GDM1 (cell line): ENCODE measurements at regions not wholly inside any gene's neighbourhood (a gene's known extent, or its start where the extent isn't known, plus 50 kb on each side); places are given as distances from the start of the nearest gene placed in this dataset.
"Not testable (repeated sequence)": the region's sequence is repeated elsewhere in the genome, so short reads cannot be mapped to it uniquely, and the experiment has no call there.

Experiments
- DNase-seq: peaks from one replicate; lab custom pipeline; 2025; lab: John Stamatoyannopoulos, UW

DNA sequence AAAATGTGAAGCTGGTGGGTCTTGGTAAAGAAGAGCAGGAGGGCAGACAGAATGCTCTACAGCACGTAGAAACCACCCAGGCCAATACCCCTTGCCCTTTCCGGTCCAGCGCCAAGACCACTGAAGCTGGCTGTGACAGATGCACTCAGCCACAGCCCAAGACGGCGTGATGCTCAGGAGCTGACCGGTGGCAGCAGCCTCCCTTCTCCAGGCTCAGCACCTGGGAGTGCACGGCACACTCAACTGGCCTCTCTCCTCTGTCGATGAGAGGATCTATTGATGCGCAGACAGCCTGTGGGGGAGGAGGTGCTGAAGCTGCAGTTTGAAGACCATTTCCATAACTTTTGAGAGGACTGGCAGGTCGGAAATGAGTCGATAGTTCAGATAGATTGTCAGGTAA lies 141.0 kb upstream of the MYT1L start:
- no peak for DNase-seq

DNA sequence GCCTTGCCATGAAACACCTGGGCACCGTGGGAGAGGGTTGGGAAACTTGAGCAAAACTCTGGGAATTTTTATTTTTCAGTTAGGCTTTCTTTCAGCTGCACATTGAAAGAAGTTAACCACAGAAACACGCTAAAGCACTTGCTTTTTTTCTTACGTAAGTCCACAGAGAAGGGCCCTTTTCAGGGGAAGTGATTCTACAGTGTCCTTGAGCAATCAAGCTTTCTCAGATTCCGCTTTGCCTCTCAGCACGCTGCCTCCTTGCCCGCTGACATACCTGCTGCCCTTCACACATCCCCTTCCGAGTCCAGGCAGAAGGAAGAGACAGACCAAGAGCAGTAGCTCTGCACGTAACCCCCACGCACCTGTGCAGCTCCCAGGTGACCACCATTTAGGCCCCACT lies 135.5 kb upstream of the MYT1L start:
- no peak for DNase-seq

DNA sequence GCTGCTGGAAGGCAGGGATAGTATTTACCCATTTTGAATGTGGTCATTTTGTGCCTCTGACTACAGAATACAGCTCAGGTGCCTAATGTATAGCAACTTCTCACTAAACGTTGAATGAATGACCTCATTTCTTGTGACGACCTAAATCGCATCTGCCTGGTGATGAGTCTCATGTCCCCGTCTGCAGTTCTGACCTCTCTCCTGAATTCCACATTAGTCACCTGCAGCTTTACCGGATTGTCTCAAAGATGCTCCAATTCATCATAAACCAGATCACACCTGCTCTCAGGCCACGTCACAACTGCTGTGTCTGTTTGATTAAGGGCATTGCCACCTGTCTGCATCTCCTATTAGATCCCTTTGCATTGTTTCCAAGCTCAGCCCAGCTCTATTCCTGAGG lies 133.6 kb upstream of the MYT1L start:
- DNase-seq: no peak

DNA sequence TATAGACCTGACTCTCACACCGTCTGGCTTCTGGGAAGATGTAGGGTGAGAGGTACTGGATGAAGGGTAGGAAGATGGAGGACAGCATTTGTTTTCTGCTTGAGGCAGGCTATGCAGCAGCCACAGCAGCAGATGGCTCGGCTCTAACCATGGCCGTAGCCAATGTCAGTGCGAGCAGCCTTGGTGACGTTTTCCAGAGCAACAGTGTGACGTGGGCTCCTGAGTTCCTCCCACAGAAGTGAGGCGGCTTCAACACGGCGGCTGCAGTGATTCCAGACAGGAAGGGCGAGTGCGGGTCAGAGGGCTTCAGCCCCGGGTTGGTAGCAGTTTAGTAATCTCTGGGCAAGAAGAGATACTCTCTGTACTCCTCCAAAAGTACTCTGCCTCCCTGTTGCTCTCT lies 133.0 kb upstream of the MYT1L start:
- DNase-seq: no peak

DNA sequence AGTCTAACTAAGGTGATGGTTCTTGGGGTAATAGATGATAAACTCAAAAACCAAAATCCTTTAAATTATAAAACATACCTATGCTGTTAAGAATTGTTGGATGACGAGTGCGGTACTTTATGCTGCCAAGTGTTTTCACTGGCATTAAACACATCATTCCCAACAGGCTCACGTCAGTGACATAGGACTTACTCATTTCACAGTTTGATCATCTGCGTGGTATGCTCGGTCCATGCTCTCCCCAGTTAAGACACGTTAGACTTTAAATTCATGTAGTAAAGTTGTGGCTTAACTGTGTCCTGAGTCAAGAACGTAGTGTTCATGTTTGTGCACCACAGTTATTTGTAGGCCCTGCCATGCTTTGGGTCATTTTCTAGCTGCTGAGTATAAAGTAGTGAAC lies 125.6 kb upstream of the MYT1L start:
- DNase-seq: no peak

DNA sequence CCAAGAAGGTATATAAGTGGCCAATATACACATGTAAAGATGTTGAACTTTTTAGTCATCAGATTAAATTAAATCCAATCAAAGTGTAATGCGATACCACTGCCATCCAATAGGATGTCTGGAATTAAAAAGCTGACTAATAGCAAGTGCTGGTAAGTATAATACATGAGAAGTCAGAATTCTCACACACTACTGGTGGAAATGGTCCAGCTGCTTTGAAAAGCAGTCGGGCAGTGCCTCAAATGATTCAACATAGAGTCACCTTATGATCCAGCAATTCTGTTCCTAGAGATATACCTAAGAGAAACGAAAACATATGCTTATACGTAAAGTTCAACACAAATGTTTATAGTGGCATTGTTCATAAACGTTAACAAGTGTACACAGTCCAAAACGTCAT lies 124.1 kb upstream of the MYT1L start:
- DNase-seq: no peak

DNA sequence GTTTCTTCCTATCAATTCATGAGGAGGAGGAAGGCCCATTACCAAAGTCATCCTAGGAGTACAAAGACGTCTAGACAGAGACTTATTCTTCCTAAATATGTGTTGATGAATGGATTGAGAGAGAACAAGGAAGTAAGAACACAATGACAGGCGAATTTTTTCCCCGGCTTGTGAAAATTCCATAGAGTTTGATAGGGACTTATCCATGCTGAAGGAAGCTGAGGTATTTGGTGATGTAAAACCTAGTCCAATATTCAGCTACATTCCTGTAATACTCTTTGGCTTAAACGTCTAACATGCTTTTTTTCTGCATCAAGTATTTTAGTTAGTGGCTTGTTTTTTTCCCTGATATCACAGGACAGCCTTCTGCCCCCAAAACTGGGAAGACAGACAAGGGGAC lies 121.9 kb upstream of the MYT1L start:
- no peak for DNase-seq

DNA sequence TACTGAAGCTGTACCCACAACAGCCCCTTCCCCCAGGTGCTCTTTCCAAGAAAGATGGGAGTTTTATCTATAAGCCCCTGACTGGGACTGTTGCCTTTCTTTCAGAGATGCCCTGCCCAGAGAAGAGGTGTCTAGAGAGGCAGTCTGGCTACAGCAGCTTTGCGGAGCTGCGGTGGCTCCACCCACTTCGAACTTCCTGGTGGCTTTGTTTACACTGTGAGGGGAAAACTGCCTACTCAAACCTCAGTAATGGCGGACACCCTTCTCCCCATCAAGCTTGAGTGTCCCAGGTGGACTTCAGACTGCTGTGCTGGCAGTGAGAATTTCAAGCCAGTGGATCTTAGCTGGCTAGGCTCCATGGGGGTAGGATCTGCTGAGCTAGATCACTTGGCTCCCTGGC lies 120.2 kb upstream of the MYT1L start:
- not testable (repeated sequence) for DNase-seq

DNA sequence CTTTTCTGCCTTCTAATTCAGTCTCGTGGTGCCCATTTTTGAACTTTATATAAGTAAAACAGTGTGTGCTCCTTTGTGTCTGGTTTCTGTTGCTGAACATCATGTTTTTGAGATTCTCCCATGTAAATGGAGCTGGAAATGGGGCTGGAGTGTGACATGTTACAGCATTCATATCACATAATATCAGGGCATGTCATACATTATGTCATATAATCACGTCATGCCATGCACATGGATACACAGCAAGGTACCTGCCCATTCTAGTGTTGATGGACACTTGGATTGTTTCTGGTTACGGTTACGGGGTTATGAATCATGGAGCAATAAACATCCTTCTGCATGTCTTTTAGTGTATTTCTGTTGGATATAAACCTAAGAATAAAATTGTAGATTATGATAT lies 117.1 kb upstream of the MYT1L start:
- DNase-seq: no peak

DNA sequence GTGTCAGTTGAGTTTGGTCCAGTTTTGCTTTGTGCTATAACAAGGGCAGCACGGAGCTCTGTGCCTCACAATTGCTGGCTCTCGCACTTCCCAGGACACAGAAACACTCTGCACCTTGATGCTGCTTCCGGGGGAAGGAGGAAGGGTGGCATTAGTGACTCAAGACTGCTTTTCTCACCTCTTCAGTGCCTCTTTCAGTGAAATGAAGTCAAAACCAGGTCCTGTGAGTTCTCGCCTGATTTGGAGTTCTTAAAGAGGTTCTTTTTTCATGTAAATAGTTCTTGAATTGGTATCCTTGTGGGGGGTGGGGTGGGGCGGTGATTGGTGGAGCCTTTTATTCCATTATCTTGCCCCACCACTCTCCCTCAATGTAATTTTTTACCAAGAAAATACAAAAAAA lies 91.5 kb upstream of the MYT1L start:
- no peak for DNase-seq

DNA sequence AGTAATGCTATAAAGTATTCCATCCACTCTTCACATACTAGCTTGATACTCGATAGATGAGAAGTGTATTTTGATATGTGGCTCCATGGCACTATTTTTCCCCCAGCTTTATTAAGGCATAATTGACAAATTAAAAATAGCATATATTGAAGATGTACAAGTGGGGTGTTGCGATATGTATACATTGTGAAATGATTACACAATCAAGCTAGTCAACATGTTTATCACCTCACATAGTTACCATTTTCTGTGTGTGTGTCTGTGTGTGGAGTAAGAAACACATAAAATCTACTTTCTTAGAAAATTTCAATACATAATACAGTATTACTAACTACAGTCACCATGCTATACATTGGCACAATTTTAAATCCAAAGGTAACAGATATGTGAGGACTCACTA lies 82.5 kb upstream of the MYT1L start:
- DNase-seq: no peak

DNA sequence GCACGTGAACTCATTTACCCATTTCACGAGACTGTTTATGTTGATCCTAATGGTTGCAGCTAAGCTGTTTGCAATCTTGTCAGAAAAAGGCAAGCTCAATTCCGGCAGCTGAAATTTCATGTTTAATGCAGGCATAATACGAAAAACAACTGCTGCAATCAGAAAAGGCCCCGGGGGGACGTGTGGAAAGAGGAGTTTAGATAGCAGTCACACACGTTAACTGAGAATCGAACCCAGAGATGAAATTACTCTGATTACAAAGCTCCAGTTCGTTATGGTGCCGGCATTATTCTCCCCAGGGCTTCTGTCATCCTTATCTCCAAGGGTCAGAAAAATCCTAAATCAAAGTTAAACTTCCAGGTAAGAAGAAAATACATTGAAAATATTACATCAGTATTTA lies 79.9 kb upstream of the MYT1L start:
- no peak for DNase-seq

DNA sequence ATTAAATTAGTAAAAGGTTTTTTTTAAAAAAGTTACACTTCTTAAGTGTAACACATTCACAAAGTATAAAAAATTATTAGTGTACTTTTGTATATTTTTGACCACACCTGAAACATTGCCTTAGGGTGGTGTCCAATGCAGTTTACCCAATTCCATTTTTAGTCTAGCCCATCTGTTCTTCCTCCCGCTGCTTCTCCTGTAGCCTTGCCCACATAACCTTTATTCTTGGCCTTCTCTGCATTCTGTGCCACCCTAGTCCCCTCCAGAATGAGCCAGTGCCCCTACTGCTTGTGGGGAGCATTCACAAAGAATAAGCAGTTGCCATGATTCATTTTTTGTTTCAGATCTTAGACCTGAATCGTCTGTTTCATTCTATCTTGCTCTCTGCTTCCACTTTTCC lies 78.4 kb upstream of the MYT1L start:
- DNase-seq: no peak

DNA sequence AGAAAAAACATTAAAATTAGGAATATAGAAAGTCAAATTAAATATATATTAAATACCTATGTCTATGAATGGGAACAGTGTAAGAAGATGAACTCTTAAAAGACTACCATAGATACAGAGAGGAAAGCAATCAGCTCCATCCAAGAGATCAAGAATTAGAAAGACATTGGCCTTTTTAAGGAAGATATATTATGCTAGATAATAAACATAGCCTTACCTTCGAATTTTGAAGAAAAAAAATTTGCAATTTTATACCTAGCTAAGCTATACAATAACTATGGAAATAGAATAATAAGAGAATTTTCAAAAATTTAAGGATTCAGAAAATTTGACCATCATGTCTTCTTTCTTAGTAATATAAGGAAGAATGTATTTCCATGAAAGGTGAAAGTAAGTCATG lies 74.7 kb upstream of the MYT1L start:
- no peak for DNase-seq

DNA sequence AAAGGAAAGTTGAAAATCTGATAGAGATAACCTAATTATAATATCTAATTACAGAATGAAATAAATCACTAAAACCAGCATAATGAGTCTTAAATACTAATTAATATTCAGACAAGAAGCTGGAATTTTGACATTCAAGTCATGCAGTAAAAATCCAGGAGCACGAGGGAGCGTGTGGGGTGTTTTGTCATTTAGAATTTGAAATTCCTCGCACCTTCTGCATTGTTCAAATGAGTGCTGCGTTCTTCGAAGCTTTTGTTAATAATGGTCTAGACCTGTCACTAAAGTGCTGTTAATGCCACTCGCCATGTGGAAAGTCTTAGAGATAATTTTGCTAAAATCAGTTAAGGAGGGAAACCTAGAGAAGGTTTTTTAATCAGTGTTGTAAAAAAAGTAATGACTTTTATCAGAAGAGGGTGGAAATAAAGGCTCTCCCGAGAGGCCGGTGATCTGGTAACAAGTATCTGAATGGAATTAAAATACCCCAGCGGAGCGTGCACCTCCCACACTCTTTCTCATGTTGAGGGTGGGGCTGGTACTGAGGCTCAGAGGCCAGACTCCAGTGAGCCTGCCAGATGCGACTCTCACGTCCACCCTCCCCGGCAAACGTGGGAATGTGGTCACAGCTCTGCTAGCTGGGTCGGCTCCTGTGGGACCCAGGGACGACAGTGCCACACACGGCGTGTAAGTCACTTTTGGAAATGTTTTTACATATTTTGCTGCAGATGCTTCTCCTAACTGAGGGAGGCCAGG lies 69.4 kb upstream of the MYT1L start:
- no peak for DNase-seq

DNA sequence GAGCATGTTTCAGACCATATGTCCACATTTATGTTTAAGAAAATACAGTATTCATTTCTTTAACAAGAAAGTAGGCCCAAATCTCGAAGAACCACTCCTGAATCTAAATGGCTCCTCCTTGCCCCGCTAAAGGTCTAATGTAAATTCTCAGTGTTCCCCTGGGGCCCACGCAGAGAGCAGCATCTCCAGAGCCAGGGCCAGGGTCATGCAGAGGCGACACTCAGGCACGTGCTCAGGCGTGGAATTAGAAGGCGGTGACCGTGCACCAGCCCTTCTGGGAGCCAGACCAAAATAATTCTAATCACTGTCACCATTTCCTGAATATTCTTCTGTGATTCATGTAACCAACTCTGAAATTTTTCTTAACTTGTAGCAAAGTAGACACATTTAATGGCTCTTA lies 68.3 kb upstream of the MYT1L start:
- no peak for DNase-seq

DNA sequence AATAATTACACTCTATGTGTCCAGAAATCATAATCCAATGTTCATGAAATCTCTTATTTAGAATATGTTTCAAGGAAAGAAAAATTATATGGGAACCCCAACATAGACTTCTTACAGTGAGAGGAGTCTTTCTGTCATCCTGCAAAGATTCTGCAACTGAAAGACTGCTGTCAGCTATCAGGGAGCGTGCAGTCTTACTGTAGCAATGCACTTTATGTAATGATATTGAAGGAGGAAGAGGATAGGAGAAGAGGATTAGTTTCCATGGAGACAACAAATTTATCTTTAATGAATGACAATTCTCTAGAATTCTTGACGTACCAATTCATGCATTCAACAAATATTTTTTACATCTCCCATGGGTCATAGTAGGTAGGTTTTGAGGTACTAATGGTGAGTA lies 61.3 kb upstream of the MYT1L start:
- DNase-seq: no peak

DNA sequence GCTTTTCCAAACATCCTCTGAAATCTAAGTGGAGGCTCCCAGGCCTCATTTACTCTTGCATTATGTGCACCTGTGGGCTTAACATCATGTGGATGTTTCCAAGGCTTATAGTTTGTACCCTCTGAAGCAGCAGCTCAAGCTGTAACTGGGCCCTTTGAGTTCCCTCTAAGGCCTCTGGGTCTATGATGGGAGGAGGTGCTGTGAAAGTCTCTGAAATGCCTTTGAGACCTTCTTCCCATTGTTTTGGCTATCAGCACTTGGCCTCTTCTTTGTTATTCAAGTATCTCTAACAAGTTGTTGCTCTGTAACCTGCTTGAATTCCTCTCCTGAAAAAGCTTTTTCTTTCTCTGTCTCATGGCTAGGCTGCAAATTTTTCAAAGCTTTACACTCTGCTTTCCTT lies 58.1 kb upstream of the MYT1L start:
- no peak for DNase-seq
